ENCODE measurements at regions not wholly inside any gene's neighbourhood (a gene's known extent, or its start where the extent isn't known, plus 50 kb on each side); places are given as distances from the start of the nearest gene placed in this dataset.

GRCh38 chr2:13751955-13752354 is 880.6 kb upstream of the LRATD1 start:
- no peak overlapping the region for H3K4me2 ChIP-seq
- TF ChIP-seq MAZ (IDR thresholded peaks at IDR 0.05; ENCODE audit: borderline replicate concordance, low read depth, low read length) (no peak), JUN (IDR thresholded peaks at IDR 0.05) (no peak), ZC3H11A (IDR thresholded peaks at IDR 0.05) (no peak), FOXS1 (CRISPR knock-in tag; IDR thresholded peaks at IDR 0.05) (no peak), ZNF302 (CRISPR knock-in tag; IDR thresholded peaks at IDR 0.05) (no peak), ZFP36 (IDR thresholded peaks at IDR 0.05; ENCODE audit: borderline replicate concordance, partially characterized antibody) (no peak), FOSB (CRISPR knock-in tag; IDR thresholded peaks at IDR 0.05) (no peak), HEYL (CRISPR knock-in tag; IDR thresholded peaks at IDR 0.05) (no peak), HOXB13 (CRISPR knock-in tag; IDR thresholded peaks at IDR 0.05; ENCODE audit: low read depth) (no peak), CTCF (IDR thresholded peaks at IDR 0.05) (no peak), NFE2L2 (conservative IDR thresholded peaks at IDR 0.05; ENCODE audit: low read length) (no peak), HOXA7 (CRISPR knock-in tag; IDR thresholded peaks at IDR 0.05) (no peak)
- FAIRE-seq: no peak
- H3K4me3 ChIP-seq: no peak overlapping the region
- WGBS (ENCODE audit: missing lambda C conversion rate): 23% methylated on average over 1 of the region's 1 CpG
- peaks cover 3% of the 10 kb centered on the region for H3K9me3 ChIP-seq
- DNase-seq (ENCODE audit: low read depth in 1 of 2, low spot score in 1 of 2): no peak
- CTCF ChIA-PET: no interaction called here
- H3K27ac ChIP-seq: no peak overlapping the region
- POLR2A ChIA-PET: no interaction called here
- ATAC-seq: no peak
- no peaks in the 10 kb centered on the region for H3K4me1 ChIP-seq

GRCh38 chr2:13758412-13758811 is 874.1 kb upstream of the LRATD1 start:
- POLR2A ChIA-PET: no interaction called here
- no peak overlapping the region for H3K4me2 ChIP-seq
- CTCF ChIA-PET: no interaction called here
- ATAC-seq: no peak
- no peaks in the 10 kb centered on the region for H3K4me1 ChIP-seq
- H3K4me3 ChIP-seq: no peak overlapping the region
- H3K9me3 ChIP-seq: peaks cover 9% of the 10 kb centered on the region; the same call in 1 of the 3 replicates
- TF ChIP-seq MAFK (IDR thresholded peaks at IDR 0.05; ENCODE audit: partially characterized antibody) (no peak), ATOH8 (CRISPR knock-in tag; IDR thresholded peaks at IDR 0.05; ENCODE audit: low read depth) (no peak), NR3C1 (IDR thresholded peaks at IDR 0.05) (no peak), EP300 (IDR thresholded peaks at IDR 0.05) (no peak), MYC (IDR thresholded peaks at IDR 0.05; ENCODE audit: borderline replicate concordance, low read length) (no peak), CHD2 (IDR thresholded peaks at IDR 0.05; ENCODE audit: low read length, partially characterized antibody) (no peak), HOXA7 (CRISPR knock-in tag; IDR thresholded peaks at IDR 0.05) (no peak), SREBF2 (IDR thresholded peaks at IDR 0.05) (no peak), POLR2A (IDR thresholded peaks at IDR 0.05; ENCODE audit: low read length) (no peak)
- 3% methylated on average over 1 of the region's 1 CpG for WGBS (ENCODE audit: missing lambda C conversion rate)
- no peak for DNase-seq (ENCODE audit: low read depth in 1 of 2, low spot score in 1 of 2)
- no peak for FAIRE-seq
- H3K27ac ChIP-seq: no peak overlapping the region

DNA sequence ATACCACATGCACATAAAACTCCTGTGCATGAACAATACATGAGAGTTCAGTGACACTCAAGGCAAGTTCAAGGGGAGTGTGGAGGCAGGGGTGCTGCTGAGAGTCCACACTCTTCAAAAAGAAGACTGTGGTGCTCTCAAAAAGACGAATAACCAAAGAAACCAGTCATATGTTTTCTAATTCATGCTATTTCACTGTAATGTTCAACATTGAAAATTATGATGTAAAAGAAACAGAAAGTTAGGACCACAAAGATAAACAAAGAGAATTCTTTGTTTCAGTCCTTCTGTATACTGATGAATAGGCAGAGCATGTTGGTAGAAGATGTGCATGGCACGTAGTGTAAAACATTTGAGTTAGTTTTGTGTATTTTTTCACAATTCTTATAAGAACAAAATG is 864.2 kb upstream of the LRATD1 start:
- TF ChIP-seq TFCP2L1 (CRISPR knock-in tag; IDR thresholded peaks at IDR 0.05): no peak
- no peak for TF ChIP-seq HEYL (CRISPR knock-in tag; IDR thresholded peaks at IDR 0.05)
- no peak for TF ChIP-seq NFE2L2 (conservative IDR thresholded peaks at IDR 0.05; ENCODE audit: low read length)
- TF ChIP-seq NPAS2 (CRISPR knock-in tag; IDR thresholded peaks at IDR 0.05; ENCODE audit: borderline replicate concordance): no peak
- TF ChIP-seq FOXS1 (CRISPR knock-in tag; IDR thresholded peaks at IDR 0.05): no peak
- TF ChIP-seq, protein P1, sequence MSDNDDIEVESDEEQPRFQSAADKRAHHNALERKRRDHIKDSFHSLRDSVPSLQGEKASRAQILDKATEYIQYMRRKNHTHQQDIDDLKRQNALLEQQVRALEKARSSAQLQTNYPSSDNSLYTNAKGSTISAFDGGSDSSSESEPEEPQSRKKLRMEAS (IDR thresholded peaks at IDR 0.05): no peak
- no peak for TF ChIP-seq EHMT2 (IDR thresholded peaks at IDR 0.05; ENCODE audit: low read depth)
- TF ChIP-seq CTCF (IDR thresholded peaks at IDR 0.05): no peak
- TF ChIP-seq MAZ (IDR thresholded peaks at IDR 0.05; ENCODE audit: borderline replicate concordance, low read depth, low read length): no peak
- no peak for TF ChIP-seq POLR2A (IDR thresholded peaks at IDR 0.05; ENCODE audit: low read length)
- Histone ChIP-seq H3K9me3 (no peaks in the 10 kb centered on the region), H3K4me1 (no peaks in the 10 kb centered on the region), H3K27ac (no peak overlapping the region), H3K4me3 (no peak overlapping the region), H3K4me2 (no peak overlapping the region)
- ATAC-seq: no peak
- ChIA-PET CTCF (no interaction called here), POLR2A (no interaction called here)
- no peak for FAIRE-seq
- 0% methylated on average over 2 of the region's 2 CpGs for WGBS (ENCODE audit: missing lambda C conversion rate)
- no peak for DNase-seq (ENCODE audit: low read depth in 1 of 2, low spot score in 1 of 2)

All from A549 (cell line).